HepG2 (cell line): ENCODE measurements at regions not wholly inside any gene's neighbourhood (a gene's known extent, or its start where the extent isn't known, plus 50 kb on each side); places are given as distances from the start of the nearest gene placed in this dataset.

Experiments
- ARID2 ChIP-seq: sonication (generic); formaldehyde crosslinking; IDR thresholded peaks from 2 replicates; pipeline ENCODE4 v1.8.1; 2022; ENCODE audit warnings: mild to moderate bottlenecking, missing genetic modification reagents, borderline replicate concordance
- NR2F1 ChIP-seq, 2 experiments: fragments of 450-650 bp in 1 of 2; formaldehyde crosslinking in 1 of 2; IDR thresholded peaks; 2 replicates each; pipeline versions ENCODE4 v1.5.0 to v1.6.1; 2016 to 2020; ENCODE audit warnings: mild to moderate bottlenecking in 1 of 2, missing compliant biosample characterization in 1 of 2, missing genetic modification reagents in 1 of 2, moderate library complexity in 1 of 2
- RBFOX2 ChIP-seq: fragments of 200-400 bp; formaldehyde crosslinking; IDR thresholded peaks from 2 replicates; pipeline ENCODE4 v1.6.1; 2017; ENCODE audit warnings: low read depth, mild to moderate bottlenecking, low read length
- SAP130 ChIP-seq: IDR thresholded peaks from 2 replicates; pipeline ENCODE4 v1.6.1; 2016; ENCODE audit warnings: low read depth
- SRY ChIP-seq: sonication (generic); formaldehyde crosslinking; IDR thresholded peaks from 2 replicates; pipeline ENCODE4 v1.8.0; 2022; ENCODE audit warnings: mild to moderate bottlenecking, missing genetic modification reagents
- XRCC5 ChIP-seq: fragments of 200-400 bp; formaldehyde crosslinking; optimal IDR thresholded peaks from 2 replicates; pipeline ENCODE3; 2017; ENCODE audit warnings: mild to moderate bottlenecking, low read length
- ZFP62 ChIP-seq: sonication (generic); formaldehyde crosslinking; IDR thresholded peaks from 2 replicates; pipeline ENCODE4 v1.4.0; 2020; ENCODE audit warnings: missing genetic modification reagents
- ZNF616 ChIP-seq: sonication (generic); formaldehyde crosslinking; IDR thresholded peaks from 2 replicates; pipeline ENCODE4 v1.5.0; 2020; ENCODE audit warnings: low read depth, mild to moderate bottlenecking, missing genetic modification reagents
- ZNF619 ChIP-seq: sonication (generic); formaldehyde crosslinking; IDR thresholded peaks from 2 replicates; pipeline ENCODE4 v1.4.0; 2020; ENCODE audit warnings: mild to moderate bottlenecking, missing genetic modification reagents
- ZNF7 ChIP-seq: IDR thresholded peaks from 2 replicates; pipeline ENCODE4 v1.6.1; 2016; ENCODE audit warnings: missing biosample characterization, missing genetic modification reagents
- ZNF772 ChIP-seq: sonication (generic); formaldehyde crosslinking; IDR thresholded peaks from 2 replicates; pipeline ENCODE4 v1.5.0; 2020; ENCODE audit warnings: mild to moderate bottlenecking, missing genetic modification reagents
- TF ChIP-seq, protein P1 (sequence below): sonication (generic); formaldehyde crosslinking; IDR thresholded peaks from 2 replicates; pipeline ENCODE4 v1.5.0; 2020; ENCODE audit warnings: missing genetic modification reagents
- TF ChIP-seq, protein P2 (sequence below): sonication (generic); formaldehyde crosslinking; IDR thresholded peaks from 2 replicates; pipeline ENCODE4 v1.4.0; 2020; ENCODE audit warnings: missing genetic modification reagents, borderline replicate concordance
- TF ChIP-seq, protein P3 (sequence below): sonication (generic); formaldehyde crosslinking; IDR thresholded peaks from 2 replicates; pipeline ENCODE4 v1.8.0; 2022; ENCODE audit warnings: mild to moderate bottlenecking, missing genetic modification reagents
- TF ChIP-seq, protein P4 (sequence below): IDR thresholded peaks from 2 replicates; pipeline ENCODE4 v1.6.1; 2016
- TF ChIP-seq, protein P5 (sequence below): IDR thresholded peaks from 2 replicates; pipeline ENCODE4 v1.6.1; 2016; ENCODE audit warnings: missing genetic modification reagents, missing compliant biosample characterization
- TF ChIP-seq, protein P6 (sequence below): sonication (generic); formaldehyde crosslinking; IDR thresholded peaks from 2 replicates; pipeline ENCODE4 v1.4.0; 2020; ENCODE audit warnings: missing genetic modification reagents
- TF ChIP-seq, protein P7 (sequence below): sonication (generic); formaldehyde crosslinking; conservative IDR thresholded peaks from 2 replicates; pipeline ENCODE4 v1.8.0; 2022; ENCODE audit warnings: missing genetic modification reagents

DNA sequence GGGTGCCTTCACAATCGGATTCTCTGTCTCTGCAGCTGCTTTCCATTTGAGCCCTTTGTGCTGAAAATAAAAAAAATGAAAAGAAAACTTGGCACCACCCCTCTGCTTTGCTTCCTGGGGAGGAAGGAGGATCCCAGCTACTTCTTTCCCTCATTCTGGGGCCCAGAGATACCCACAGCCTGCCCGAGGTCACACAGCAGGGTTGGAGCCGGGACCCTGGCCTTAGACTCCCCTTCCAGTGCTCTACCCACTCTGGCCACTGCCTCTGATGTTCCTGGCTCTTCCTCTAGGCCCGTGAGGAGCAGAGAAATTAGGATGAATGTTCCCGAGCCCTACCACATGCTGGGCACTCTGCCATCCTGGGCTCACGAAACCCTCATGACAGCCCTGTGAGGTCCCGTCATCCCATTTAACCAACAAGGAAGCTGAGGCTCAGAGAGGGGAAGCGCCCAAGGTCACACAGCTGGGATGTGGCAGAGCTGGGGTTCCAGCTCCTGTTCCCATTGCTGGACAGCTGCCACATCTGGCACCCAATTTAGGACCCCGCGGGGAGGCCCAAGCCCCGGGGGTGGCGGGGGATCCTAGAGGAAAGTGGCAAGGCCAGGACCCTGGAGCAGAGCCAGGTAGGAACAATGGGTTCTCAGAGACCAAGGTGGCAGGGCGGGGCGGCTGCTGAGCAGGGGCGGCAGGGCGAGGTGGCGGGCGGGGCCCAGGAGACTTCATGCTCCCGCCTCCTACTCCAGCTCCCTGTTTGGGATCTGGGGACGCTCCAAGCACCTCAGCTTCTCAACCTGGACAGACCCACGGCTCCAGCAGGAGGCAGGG is 76.6 kb downstream of the CEBPB start (continued):
- TF ChIP-seq, protein P1, sequence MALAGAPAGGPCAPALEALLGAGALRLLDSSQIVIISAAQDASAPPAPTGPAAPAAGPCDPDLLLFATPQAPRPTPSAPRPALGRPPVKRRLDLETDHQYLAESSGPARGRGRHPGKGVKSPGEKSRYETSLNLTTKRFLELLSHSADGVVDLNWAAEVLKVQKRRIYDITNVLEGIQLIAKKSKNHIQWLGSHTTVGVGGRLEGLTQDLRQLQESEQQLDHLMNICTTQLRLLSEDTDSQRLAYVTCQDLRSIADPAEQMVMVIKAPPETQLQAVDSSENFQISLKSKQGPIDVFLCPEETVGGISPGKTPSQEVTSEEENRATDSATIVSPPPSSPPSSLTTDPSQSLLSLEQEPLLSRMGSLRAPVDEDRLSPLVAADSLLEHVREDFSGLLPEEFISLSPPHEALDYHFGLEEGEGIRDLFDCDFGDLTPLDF (CRISPR knock-in tag), result no peak
- peak; percentile 57 for TF ChIP-seq SAP130 (CRISPR knock-in tag)
- no peak for TF ChIP-seq RBFOX2
- no peak for TF ChIP-seq ZFP62
- TF ChIP-seq, protein P2, sequence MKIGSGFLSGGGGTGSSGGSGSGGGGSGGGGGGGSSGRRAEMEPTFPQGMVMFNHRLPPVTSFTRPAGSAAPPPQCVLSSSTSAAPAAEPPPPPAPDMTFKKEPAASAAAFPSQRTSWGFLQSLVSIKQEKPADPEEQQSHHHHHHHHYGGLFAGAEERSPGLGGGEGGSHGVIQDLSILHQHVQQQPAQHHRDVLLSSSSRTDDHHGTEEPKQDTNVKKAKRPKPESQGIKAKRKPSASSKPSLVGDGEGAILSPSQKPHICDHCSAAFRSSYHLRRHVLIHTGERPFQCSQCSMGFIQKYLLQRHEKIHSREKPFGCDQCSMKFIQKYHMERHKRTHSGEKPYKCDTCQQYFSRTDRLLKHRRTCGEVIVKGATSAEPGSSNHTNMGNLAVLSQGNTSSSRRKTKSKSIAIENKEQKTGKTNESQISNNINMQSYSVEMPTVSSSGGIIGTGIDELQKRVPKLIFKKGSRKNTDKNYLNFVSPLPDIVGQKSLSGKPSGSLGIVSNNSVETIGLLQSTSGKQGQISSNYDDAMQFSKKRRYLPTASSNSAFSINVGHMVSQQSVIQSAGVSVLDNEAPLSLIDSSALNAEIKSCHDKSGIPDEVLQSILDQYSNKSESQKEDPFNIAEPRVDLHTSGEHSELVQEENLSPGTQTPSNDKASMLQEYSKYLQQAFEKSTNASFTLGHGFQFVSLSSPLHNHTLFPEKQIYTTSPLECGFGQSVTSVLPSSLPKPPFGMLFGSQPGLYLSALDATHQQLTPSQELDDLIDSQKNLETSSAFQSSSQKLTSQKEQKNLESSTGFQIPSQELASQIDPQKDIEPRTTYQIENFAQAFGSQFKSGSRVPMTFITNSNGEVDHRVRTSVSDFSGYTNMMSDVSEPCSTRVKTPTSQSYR (CRISPR knock-in tag), result no peak
- TF ChIP-seq, protein P3, sequence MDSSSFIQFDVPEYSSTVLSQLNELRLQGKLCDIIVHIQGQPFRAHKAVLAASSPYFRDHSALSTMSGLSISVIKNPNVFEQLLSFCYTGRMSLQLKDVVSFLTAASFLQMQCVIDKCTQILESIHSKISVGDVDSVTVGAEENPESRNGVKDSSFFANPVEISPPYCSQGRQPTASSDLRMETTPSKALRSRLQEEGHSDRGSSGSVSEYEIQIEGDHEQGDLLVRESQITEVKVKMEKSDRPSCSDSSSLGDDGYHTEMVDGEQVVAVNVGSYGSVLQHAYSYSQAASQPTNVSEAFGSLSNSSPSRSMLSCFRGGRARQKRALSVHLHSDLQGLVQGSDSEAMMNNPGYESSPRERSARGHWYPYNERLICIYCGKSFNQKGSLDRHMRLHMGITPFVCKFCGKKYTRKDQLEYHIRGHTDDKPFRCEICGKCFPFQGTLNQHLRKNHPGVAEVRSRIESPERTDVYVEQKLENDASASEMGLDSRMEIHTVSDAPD (CRISPR knock-in tag), result 0 out of 2 replicates have a peak, but pooled peaks have one; percentile 47
- TF ChIP-seq, protein P4, sequence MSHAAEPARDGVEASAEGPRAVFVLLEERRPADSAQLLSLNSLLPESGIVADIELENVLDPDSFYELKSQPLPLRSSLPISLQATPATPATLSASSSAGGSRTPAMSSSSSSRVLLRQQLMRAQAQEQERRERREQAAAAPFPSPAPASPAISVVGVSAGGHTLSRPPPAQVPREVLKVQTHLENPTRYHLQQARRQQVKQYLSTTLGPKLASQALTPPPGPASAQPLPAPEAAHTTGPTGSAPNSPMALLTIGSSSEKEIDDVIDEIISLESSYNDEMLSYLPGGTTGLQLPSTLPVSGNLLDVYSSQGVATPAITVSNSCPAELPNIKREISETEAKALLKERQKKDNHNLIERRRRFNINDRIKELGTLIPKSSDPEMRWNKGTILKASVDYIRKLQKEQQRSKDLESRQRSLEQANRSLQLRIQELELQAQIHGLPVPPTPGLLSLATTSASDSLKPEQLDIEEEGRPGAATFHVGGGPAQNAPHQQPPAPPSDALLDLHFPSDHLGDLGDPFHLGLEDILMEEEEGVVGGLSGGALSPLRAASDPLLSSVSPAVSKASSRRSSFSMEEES (CRISPR knock-in tag), result peak; percentile 38; the same call in 1 of the 2 replicates
- TF ChIP-seq, protein P5, sequence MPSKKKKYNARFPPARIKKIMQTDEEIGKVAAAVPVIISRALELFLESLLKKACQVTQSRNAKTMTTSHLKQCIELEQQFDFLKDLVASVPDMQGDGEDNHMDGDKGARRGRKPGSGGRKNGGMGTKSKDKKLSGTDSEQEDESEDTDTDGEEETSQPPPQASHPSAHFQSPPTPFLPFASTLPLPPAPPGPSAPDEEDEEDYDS, result 0 out of 2 replicates have a peak, but pooled peaks have one; percentile 29
- TF ChIP-seq, protein P6, sequence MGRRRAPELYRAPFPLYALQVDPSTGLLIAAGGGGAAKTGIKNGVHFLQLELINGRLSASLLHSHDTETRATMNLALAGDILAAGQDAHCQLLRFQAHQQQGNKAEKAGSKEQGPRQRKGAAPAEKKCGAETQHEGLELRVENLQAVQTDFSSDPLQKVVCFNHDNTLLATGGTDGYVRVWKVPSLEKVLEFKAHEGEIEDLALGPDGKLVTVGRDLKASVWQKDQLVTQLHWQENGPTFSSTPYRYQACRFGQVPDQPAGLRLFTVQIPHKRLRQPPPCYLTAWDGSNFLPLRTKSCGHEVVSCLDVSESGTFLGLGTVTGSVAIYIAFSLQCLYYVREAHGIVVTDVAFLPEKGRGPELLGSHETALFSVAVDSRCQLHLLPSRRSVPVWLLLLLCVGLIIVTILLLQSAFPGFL (CRISPR knock-in tag), result no peak
- TF ChIP-seq XRCC5, result peak; percentile 34
- TF ChIP-seq, protein P7, sequence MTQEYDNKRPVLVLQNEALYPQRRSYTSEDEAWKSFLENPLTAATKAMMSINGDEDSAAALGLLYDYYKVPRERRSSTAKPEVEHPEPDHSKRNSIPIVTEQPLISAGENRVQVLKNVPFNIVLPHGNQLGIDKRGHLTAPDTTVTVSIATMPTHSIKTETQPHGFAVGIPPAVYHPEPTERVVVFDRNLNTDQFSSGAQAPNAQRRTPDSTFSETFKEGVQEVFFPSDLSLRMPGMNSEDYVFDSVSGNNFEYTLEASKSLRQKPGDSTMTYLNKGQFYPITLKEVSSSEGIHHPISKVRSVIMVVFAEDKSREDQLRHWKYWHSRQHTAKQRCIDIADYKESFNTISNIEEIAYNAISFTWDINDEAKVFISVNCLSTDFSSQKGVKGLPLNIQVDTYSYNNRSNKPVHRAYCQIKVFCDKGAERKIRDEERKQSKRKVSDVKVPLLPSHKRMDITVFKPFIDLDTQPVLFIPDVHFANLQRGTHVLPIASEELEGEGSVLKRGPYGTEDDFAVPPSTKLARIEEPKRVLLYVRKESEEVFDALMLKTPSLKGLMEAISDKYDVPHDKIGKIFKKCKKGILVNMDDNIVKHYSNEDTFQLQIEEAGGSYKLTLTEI (CRISPR knock-in tag), result no peak
- peak; percentile 42; the same call in 1 of the 2 replicates for TF ChIP-seq ZNF772 (CRISPR knock-in tag)
- TF ChIP-seq ZNF619 (CRISPR knock-in tag), result peak; percentile 34; the same call in 1 of the 2 replicates
- no peak for TF ChIP-seq ZNF7 (CRISPR knock-in tag)
- TF ChIP-seq NR2F1 (CRISPR knock-in tag; IDR thresholded peaks at IDR 0.05), result no peak
- TF ChIP-seq ZNF616 (CRISPR knock-in tag), result peak; percentile 64; the same call in 1 of the 2 replicates
- TF ChIP-seq ARID2 (CRISPR knock-in tag), result no peak
- TF ChIP-seq SRY (CRISPR knock-in tag), result no peak; the same call in 1 of the 2 replicates
